Subcutaneous abdominal adipose tissue (tissue), 5 donors: ENCODE measurements at regions not wholly inside any gene's neighbourhood (a gene's known extent, or its start where the extent isn't known, plus 50 kb on each side); places are given as distances from the start of the nearest gene placed in this dataset.

Source experiments
- H3K27ac ChIP-seq: one replicate; pipeline ENCODE4 v1.7.0; 2013; ENCODE audit warnings: low read depth, mild to moderate bottlenecking, inconsistent platforms, low read length, moderate library complexity
- H3K27me3 ChIP-seq, 5 donors: one replicate each; pipeline ENCODE4 v1.7.0; 2013; ENCODE audit warnings: low read length in 5 of 5, inconsistent platforms in 1 of 5; ENCODE audit not compliant: control insufficient read depth in 5 of 5, insufficient read depth in 4 of 5
- H3K36me3 ChIP-seq, 5 donors: one replicate each; pipeline ENCODE4 v1.7.0; 2013; ENCODE audit warnings: low read length in 5 of 5; ENCODE audit not compliant: control insufficient read depth in 5 of 5, insufficient read depth in 5 of 5
- H3K4me1 ChIP-seq, 5 donors: one replicate each; pipeline ENCODE4 v1.7.0; 2013; ENCODE audit warnings: low read length in 5 of 5, mild to moderate bottlenecking in 3 of 5, moderate library complexity in 1 of 5; ENCODE audit not compliant: control insufficient read depth in 5 of 5, insufficient read depth in 5 of 5
- H3K4me3 ChIP-seq, 5 donors: one replicate each; pipeline ENCODE4 v1.7.0; 2013; ENCODE audit warnings: low read length in 5 of 5, low read depth in 1 of 5
- H3K9ac ChIP-seq, 5 donors: one replicate each; pipeline ENCODE4 v1.7.0; 2013; ENCODE audit warnings: low read length in 5 of 5, mild to moderate bottlenecking in 4 of 5, moderate library complexity in 3 of 5
- H3K9me3 ChIP-seq, 5 donors: one replicate each; pipeline ENCODE4 v1.7.0; 2013; ENCODE audit warnings: low read length in 5 of 5; ENCODE audit not compliant: control insufficient read depth in 5 of 5
- donor health status: healthy.
- donor health status: healthy.
- donor health status: healthy.
- donor health status: healthy.
- donor health status: healthy.

DNA sequence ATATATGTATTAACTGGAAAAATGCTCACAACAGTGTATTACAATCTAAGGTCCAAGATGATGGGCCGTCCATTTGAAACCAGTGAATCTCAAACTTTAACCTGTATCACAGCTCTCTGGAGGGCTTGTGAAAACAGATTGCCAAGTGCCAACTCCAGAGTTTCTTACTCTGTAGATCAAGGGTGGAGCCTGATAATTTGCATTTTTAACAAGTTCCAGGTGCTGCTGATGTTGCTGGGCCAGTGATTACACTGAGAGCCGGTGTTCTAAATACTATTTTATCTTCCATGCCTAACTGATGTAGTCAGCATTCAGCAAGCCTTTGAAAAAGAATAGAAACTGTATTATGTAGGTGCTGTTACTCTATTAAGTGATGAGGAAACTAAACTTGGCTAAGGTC, 269.9 kb upstream of the FERD3L start:
- H3K4me3 ChIP-seq: no peak overlapping the region
- no peaks in the 10 kb centered on the region for H3K9me3 ChIP-seq
- no peak overlapping the region for H3K9ac ChIP-seq
- H3K36me3 ChIP-seq: no peaks in the 10 kb centered on the region
- H3K4me1 ChIP-seq: no peaks in the 10 kb centered on the region
- no peaks in the 10 kb centered on the region for H3K27me3 ChIP-seq
- H3K27ac ChIP-seq: no peak overlapping the region

DNA sequence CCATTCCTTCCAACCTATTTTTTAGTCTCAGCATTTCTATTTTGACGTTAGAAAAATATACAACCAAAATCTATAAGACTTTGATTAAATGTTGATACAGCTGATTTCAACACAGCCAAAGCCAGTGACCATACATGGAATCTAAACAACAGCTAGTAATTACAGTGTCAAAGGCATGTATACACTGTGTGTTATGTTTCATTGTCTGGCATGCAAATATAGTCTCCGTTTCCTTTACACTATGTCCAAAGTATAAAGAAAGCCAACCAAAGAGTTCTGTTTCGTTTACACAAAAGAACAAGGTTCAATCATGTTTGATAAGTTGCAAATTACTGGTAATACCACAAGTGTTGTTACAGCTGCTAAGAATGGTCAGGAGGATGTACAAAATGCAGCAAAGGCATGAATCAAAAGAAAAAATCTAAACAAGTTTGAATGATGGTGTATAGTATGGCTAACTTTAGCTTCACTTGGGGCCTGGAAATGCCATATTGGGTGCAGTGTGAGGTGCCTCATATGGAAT, 268.3 kb upstream of the FERD3L start:
- H3K9me3 ChIP-seq: no peaks in the 10 kb centered on the region
- no peaks in the 10 kb centered on the region for H3K27me3 ChIP-seq
- no peak overlapping the region for H3K9ac ChIP-seq
- H3K27ac ChIP-seq: no peak overlapping the region
- H3K4me3 ChIP-seq: no peak overlapping the region
- no peaks in the 10 kb centered on the region for H3K36me3 ChIP-seq
- no peaks in the 10 kb centered on the region for H3K4me1 ChIP-seq

DNA sequence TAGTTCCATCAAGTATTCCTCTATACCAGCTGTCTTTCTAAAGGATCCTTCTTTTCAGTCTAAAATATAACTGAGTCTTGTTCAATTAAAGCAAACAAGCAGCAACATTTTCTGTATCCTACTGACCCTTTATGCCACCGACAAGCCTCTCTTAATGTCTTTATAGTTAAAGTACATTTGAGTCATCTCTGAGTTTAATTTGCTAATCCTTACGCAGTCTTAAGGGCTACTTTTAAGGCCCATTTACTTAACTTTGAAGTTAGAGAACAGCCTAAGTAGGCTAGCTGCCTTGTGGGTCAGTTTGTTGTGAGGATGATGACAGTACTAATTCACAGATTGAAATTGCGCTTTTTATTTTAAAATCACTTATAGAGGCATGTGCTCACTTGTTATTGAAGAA, 265.5 kb upstream of the FERD3L start:
- H3K4me3 ChIP-seq: no peak overlapping the region
- no peaks in the 10 kb centered on the region for H3K4me1 ChIP-seq
- no peaks in the 10 kb centered on the region for H3K9me3 ChIP-seq
- no peaks in the 10 kb centered on the region for H3K27me3 ChIP-seq
- H3K36me3 ChIP-seq: no peaks in the 10 kb centered on the region
- no peak overlapping the region for H3K27ac ChIP-seq
- H3K9ac ChIP-seq: no peak overlapping the region

DNA sequence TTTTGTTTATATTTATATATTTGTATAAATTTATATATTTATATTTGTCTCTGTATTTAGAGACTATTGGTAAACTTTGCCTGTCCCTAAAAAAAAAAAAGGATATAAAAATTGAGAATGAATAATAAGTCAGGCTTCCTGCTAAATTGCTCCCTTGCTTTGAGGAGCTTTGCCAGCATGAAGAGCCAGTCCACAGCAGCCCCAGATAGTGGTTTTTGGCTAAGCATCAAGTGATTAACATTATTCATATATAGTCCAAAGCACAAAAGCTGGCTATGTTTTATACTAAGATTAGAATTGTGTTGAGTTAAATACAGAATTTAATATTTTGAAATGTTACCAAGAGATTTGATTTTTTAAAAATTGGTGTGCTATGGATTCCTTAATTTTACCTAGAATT, 264.9 kb upstream of the FERD3L start:
- Histone ChIP-seq H3K4me1 (peaks cover 0 to 2% (median 0%) of the 10 kb centered on the region in 5 donors), H3K4me3 (no peak overlapping the region), H3K36me3 (no peaks in the 10 kb centered on the region), H3K9me3 (no peaks in the 10 kb centered on the region), H3K9ac (no peak overlapping the region), H3K27ac (no peak overlapping the region), H3K27me3 (no peaks in the 10 kb centered on the region)

DNA sequence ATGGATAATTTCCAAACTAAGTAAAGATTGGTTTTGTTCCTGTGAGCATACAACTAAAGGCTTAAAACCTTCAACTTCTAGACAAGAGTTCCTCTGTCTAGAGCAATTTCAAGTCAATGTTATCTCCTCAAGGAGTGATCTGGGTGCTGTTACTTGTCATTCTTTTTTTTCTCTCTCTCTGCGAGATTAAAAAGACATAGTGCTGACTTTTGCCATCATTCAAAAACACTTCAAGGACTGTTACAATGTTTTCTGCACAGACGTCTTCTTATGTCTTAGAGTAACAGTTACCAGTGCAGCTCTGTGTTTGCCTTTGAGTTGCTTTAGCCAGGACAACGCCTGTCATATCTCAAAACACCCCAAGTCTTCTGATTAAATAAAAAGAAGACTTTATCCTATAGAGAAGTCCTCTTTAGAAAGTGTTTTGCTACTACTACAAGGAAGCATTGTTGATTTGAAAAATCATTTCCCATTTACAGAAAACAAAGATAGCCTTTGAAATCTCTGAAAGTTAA, 263.5 kb upstream of the FERD3L start:
- H3K4me3 ChIP-seq: no peak overlapping the region
- no peaks in the 10 kb centered on the region for H3K27me3 ChIP-seq
- no peak overlapping the region for H3K27ac ChIP-seq
- H3K4me1 ChIP-seq: peaks cover 0 to 5% (median 0%) of the 10 kb centered on the region in 5 donors
- H3K36me3 ChIP-seq: no peaks in the 10 kb centered on the region
- H3K9ac ChIP-seq: no peak overlapping the region
- no peaks in the 10 kb centered on the region for H3K9me3 ChIP-seq

DNA sequence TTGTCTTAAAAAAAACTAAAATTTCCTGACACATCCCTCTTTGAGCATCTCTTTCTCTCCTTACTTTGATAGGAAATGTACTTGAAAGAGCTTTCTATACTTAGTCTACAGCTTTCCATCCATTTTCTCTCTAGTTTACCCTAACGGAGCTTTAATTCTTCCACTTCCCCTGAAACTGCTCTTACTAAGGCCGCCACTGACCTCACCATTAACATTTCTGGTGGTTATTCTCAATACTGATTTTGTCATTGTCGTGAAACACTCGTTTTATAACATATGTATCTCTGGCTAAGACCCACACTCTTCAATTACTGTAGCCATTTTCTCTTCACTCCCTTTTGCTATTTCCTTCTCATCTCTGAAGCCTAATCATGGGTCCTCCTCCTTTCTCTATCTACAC, 262.0 kb upstream of the FERD3L start:
- Histone ChIP-seq H3K4me3 (no peak overlapping the region), H3K9me3 (no peaks in the 10 kb centered on the region), H3K27me3 (no peaks in the 10 kb centered on the region), H3K36me3 (no peaks in the 10 kb centered on the region), H3K27ac (no peak overlapping the region), H3K9ac (no peak overlapping the region), H3K4me1 (peaks cover 0 to 5% (median 0%) of the 10 kb centered on the region in 5 donors)

DNA sequence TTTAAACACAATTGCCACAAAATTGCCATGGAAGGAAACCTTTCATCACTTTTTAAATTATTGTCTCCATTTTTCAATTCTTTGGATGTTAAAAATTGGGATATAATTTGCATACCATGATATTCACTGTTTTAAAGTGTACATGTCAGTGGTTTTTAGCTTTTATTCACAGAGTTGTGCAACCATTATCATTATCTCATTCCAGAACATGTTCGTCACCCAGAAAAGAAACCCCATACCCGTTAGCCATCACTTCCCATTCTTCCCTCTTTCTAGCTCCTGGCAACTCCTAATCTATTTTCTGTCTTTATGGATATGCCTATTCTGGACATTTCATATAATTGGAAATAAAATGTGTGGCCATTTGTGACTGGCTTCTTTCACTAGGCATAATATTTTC, 260.3 kb upstream of the FERD3L start:
- no peak overlapping the region for H3K27ac ChIP-seq
- no peak overlapping the region for H3K9ac ChIP-seq

DNA sequence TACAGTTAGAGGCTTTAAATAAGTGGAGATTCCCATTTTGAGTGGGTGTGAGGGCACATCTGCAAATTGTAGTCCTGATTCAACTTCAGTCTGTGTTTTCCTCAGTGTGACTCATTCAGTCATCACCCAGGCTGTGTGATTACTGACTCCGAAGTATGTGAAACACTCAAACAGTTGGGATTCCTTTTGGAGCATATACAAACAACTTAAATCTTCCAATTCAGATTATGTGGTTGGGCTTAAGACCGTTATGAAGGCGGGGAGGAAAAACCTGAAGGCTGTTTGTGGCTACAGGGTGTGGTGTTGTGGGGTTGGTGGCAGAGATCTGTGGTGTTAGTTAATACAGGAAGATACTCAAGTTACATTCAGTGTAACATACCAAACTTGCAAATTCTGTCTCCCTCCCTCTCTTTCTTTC, 259.7 kb upstream of the FERD3L start:
- no peak overlapping the region for H3K4me3 ChIP-seq
- no peaks in the 10 kb centered on the region for H3K36me3 ChIP-seq
- H3K27ac ChIP-seq: no peak overlapping the region
- peaks cover 0 to 5% (median 0%) of the 10 kb centered on the region in 5 donors for H3K4me1 ChIP-seq
- no peaks in the 10 kb centered on the region for H3K27me3 ChIP-seq
- no peaks in the 10 kb centered on the region for H3K9me3 ChIP-seq
- no peak overlapping the region for H3K9ac ChIP-seq

More for the DNA sequence above, 260.3 kb upstream of the FERD3L start:
- Histone ChIP-seq H3K4me1 (peaks cover 0 to 5% (median 0%) of the 10 kb centered on the region in 5 donors), H3K36me3 (no peaks in the 10 kb centered on the region), H3K4me3 (no peak overlapping the region), H3K9me3 (no peaks in the 10 kb centered on the region), H3K27me3 (no peaks in the 10 kb centered on the region)

DNA sequence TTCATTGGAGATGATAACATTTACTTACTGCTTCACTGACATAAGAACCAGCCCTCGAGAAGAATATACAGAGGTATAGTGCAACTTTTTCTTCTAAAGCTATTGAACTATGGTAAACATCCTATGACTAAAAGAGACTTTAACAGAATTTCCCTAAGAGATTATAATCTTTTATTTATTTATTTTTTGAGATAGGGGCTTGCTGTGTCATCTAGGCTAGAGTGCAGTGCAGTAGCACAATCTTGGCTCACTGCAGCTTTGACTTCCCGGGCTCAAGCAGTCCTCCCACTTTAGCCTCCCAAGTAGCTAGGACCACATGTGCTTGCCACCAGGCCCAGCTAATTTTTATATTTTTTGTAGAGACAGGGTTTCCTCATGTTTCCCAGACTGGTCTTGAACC, 258.5 kb upstream of the FERD3L start:
- Histone ChIP-seq H3K36me3 (no peaks in the 10 kb centered on the region), H3K9me3 (no peaks in the 10 kb centered on the region), H3K4me3 (no peak overlapping the region)

DNA sequence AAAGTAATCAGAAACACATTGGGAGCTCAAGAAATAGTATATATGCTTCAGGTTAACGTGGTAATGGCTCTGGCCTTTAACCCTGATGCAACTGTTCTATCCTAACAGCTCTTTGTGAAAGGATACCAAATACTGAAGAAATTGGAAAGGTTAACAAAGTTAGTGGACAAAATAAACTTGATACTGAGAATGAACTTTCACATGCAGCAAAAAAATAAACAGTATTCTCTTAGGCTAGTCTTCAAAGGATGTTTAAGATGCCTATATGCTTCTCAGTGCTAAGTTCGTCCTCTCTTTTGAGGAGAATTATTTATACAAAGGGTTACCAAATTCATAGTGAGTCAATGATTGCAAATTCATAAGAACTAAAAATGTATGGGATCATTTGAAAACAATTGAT, 256.2 kb upstream of the FERD3L start:
- H3K36me3 ChIP-seq: no peaks in the 10 kb centered on the region
- H3K4me3 ChIP-seq: no peak overlapping the region
- H3K9me3 ChIP-seq: no peaks in the 10 kb centered on the region
- H3K27me3 ChIP-seq: no peaks in the 10 kb centered on the region
- no peak overlapping the region for H3K9ac ChIP-seq
- H3K4me1 ChIP-seq: peaks cover 0 to 5% (median 0%) of the 10 kb centered on the region in 5 donors
- no peak overlapping the region for H3K27ac ChIP-seq

More for the DNA sequence above, 258.5 kb upstream of the FERD3L start:
- no peak overlapping the region for H3K9ac ChIP-seq
- H3K4me1 ChIP-seq: peaks cover 0 to 5% (median 0%) of the 10 kb centered on the region in 5 donors
- no peaks in the 10 kb centered on the region for H3K27me3 ChIP-seq
- H3K27ac ChIP-seq: no peak overlapping the region
